Transverse colon (tissue), 4 donors: ENCODE measurements at regions not wholly inside any gene's neighbourhood (a gene's known extent, or its start where the extent isn't known, plus 50 kb on each side); places are given as distances from the start of the nearest gene placed in this dataset.
"Not testable (repeated sequence)": the region's sequence is repeated elsewhere in the genome, so short reads cannot be mapped to it uniquely, and the experiment has no call there.

Source experiments
- DNase-seq: peaks from one replicate; pipeline ENCODE4 v3.0.0-alpha.2; 2019
- H3K27ac ChIP-seq, 4 donors: fragments of 200-600 bp; sonication (generic); 2 replicates each; pipeline ENCODE4 v1.5.1; 2016 to 2018; ENCODE audit warnings: inconsistent platforms in 4 of 4
- H3K27me3 ChIP-seq: fragments of 200-600 bp; sonication (generic); 2 replicates; pipeline ENCODE4 v1.5.1; 2017; ENCODE audit warnings: inconsistent platforms
- H3K36me3 ChIP-seq, 4 donors: fragments of 200-600 bp; sonication (generic); 2 replicates each; pipeline ENCODE4 v1.5.1; 2017 to 2019; ENCODE audit warnings: inconsistent platforms in 4 of 4
- H3K4me1 ChIP-seq, 4 donors: fragments of 200-600 bp; sonication (generic); 2 replicates each; pipeline ENCODE4 v1.5.1; 2017 to 2020; ENCODE audit warnings: inconsistent platforms in 4 of 4
- H3K4me3 ChIP-seq, 4 donors: fragments of 200-600 bp; sonication (generic); 1 replicate in 1 of 4; 2 replicates in 3 of 4; pipeline versions ENCODE4 v1.5.1 to v1.6.1; 2017 to 2019; ENCODE audit warnings: inconsistent platforms in 4 of 4
- H3K9me3 ChIP-seq, 2 donors: fragments of 200-600 bp; sonication (generic); 2 replicates each; pipeline ENCODE4 v1.5.1; 2017 to 2019; ENCODE audit warnings: inconsistent platforms in 2 of 2
- EP300 ChIP-seq: sonication (generic); formaldehyde crosslinking; IDR thresholded peaks from one replicate; pipeline ENCODE4 v1.6.1; 2017; ENCODE audit warnings: antibody characterized with exemption, low read depth
- POLR2A ChIP-seq: fragments of 450-650 bp; IDR thresholded peaks from one replicate; pipeline ENCODE4 v1.6.1; 2016; ENCODE audit warnings: antibody characterized with exemption, mild to moderate bottlenecking, moderate library complexity
- POLR2AphosphoS5 ChIP-seq, 3 donors: sonication (generic); formaldehyde crosslinking; IDR thresholded peaks; one replicate each; pipeline ENCODE4 v1.6.1; 2016; ENCODE audit warnings: antibody characterized with exemption in 3 of 3
- WGBS, 2 donors: methylation state at CpG; one replicate each; pipeline ENCODE4 v1.1.5; 2018; ENCODE audit warnings: low coverage in 1 of 2; 5-methylcytosine and 5-hydroxymethylcytosine counted together
- in situ Hi-C, 4 donors: fragments of 200-750 bp; cut with MboI; loops; one replicate each; pipeline versions ENCODE4 v1.15.0 to v1.15.1; 2017; ENCODE audit warnings: low sequenced_read_pairs in 3 of 4, low pct_ligation_motif_present in 1 of 4, low pct_unique_long_range_greater_than_20kb in 1 of 4
- intact Hi-C: fragments of 100-400 bp; cut with DNase I; formaldehyde crosslinking; loops from one replicate; pipeline ENCODE4 v1.15.1; 2023; ENCODE audit warnings: low total_unique reads
- TF ChIP-seq, protein P1 (sequence below), 5 experiments: fragments of 200-600 bp in 3 of 5; fragments of 450-650 bp in 2 of 5; sonication (generic) in 3 of 5; IDR thresholded peaks; 1 replicate in 2 of 5; 2 replicates in 3 of 5; pipeline ENCODE4 v1.5.1; 2016 to 2017; ENCODE audit warnings: antibody characterized with exemption in 5 of 5, inconsistent platforms in 3 of 5, mild to moderate bottlenecking in 2 of 5, moderate library complexity in 1 of 5

DNA sequence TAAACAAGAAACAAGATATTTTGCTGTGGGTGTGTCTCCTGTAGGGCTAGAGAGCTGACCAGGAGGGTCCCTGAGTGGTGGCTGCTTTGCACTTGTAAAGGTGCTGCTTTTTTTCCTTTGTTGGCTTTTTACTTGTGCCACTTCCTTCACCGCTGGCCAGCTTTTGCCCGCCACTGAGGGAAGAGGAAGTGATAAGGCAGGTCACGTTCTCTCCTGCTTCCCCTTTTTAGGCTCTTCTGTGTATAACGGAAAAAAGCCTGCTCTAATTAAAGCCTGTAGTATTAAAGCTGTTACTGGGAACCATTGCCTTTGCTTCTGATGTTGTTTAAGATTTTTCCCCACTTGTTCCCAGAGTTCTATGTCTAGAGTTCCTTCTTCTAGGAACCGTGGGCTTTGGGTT lies 134.1 kb downstream of the RBMY1D start:
- H3K4me1 ChIP-seq, intact Hi-C loops, H3K27ac ChIP-seq, DNase-seq, H3K9me3 ChIP-seq, H3K27me3 ChIP-seq, in situ Hi-C loops, H3K4me3 ChIP-seq, H3K36me3 ChIP-seq: not testable (repeated sequence)
- no CpG with 5 or more reads among the region's 5 CpGs for WGBS, 2 donors

DNA sequence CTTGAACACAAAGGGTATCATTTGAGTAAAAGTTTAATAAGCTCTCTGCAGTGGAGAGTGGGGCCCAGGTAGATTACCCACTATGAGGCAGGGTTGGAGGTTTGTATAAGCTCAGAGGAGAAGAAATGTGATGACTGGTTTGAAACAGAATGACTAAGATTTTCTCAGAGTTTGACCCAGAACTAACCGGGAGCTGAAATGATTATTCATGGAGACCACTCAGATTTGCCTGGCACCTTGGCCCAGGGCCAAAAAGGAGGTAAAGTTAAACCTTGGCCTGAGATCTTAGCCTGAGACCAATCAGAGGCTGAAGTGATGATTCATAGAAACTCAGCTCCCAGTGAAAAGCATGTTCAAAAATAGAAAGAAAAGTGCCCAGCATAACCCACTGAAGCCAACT lies 126.5 kb downstream of the RBMY1D start:
- H3K36me3 ChIP-seq, H3K27me3 ChIP-seq, H3K9me3 ChIP-seq, in situ Hi-C loops, DNase-seq, intact Hi-C loops, H3K27ac ChIP-seq, H3K4me1 ChIP-seq, H3K4me3 ChIP-seq: not testable (repeated sequence)
- WGBS, 2 donors, result no CpG with 5 or more reads among the region's 1 CpG

DNA sequence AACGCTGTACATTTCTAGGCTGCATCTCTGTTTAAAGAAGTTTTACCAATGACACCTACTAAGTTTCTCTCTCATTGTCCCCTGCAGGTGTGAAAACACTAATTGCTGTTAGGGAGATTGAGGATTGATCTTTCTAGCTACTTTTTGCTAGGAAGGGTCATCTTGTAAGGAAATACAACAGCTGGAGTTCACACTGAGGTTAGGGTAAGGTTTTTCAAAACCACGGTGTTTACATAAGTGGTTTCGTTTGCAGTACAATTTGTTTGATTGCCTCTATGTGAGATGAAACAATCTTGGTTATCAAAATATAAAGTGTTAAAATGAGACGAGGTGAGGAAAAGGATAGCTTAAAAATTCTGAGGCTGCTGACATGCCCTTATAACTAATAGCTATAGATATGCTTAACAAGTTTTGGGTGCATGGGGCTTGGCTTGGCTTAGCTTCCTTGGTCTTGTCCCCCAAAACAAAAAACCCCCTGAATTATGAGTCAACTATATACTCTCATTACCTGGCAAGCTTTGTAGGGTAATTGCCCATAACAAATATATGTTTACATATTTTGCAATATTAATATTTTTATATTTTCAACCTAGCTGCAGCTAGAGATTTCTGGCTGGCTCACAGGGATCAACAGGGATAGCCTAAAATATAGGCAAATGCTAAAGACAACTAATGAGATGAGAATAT lies 112.0 kb downstream of the RBMY1D start:
- in situ Hi-C loops, H3K4me1 ChIP-seq, H3K27me3 ChIP-seq, H3K4me3 ChIP-seq, H3K27ac ChIP-seq, intact Hi-C loops, DNase-seq, H3K9me3 ChIP-seq, H3K36me3 ChIP-seq: not testable (repeated sequence)
- WGBS, 2 donors, result no CpG with 5 or more reads among the region's 4 CpGs

DNA sequence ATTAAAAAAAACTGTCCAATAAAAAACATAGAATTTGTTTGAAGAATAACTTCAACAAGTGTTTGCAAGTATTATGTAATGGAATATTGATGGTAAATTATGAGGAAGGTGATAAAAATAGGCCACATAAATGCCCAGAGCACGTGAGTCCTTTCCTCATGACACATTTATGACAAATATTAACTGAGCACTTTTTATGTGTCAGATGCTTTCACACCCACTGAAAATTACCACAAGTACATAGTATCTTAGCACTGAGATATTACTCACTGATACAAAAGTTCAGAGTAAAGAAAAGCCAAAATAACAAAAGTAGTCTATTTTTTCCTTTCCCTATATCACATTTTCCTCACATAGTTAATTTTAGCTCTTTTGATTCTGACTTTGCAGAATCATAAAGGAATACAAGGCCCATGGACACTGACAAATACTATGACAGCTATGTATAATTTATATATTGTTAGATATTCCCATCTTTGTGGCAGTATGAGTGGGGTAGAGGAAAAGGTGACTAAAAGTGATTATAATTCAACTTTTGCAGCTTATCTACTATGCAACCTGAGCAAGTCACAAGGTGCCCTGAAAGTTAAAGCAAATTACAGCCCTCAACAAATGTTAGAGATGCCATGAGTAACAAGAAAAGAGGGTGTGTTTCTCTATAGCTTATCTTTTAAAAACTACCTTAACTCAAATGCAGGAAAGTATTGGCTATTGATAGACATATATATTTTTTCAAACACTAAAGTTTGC lies 80.7 kb downstream of the RBMY1D start:
- TF ChIP-seq EP300 (no peak), POLR2A (no peak), POLR2AphosphoS5 (IDR thresholded peaks at IDR 0.05) (no peak)
- TF ChIP-seq, protein P1, sequence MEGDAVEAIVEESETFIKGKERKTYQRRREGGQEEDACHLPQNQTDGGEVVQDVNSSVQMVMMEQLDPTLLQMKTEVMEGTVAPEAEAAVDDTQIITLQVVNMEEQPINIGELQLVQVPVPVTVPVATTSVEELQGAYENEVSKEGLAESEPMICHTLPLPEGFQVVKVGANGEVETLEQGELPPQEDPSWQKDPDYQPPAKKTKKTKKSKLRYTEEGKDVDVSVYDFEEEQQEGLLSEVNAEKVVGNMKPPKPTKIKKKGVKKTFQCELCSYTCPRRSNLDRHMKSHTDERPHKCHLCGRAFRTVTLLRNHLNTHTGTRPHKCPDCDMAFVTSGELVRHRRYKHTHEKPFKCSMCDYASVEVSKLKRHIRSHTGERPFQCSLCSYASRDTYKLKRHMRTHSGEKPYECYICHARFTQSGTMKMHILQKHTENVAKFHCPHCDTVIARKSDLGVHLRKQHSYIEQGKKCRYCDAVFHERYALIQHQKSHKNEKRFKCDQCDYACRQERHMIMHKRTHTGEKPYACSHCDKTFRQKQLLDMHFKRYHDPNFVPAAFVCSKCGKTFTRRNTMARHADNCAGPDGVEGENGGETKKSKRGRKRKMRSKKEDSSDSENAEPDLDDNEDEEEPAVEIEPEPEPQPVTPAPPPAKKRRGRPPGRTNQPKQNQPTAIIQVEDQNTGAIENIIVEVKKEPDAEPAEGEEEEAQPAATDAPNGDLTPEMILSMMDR (IDR thresholded peaks at IDR 0.05), result no peak
- H3K27ac ChIP-seq, result no peak overlapping the region
- H3K9me3 ChIP-seq, result no peaks in the 10 kb centered on the region
- no peaks in the 10 kb centered on the region for H3K4me1 ChIP-seq
- 0% methylated on average over 1 of the region's 1 CpG; no CpG with 5 or more reads in 1 of the 2 donors for WGBS, 2 donors
- H3K4me3 ChIP-seq, result no peak overlapping the region
- H3K27me3 ChIP-seq, result no peaks in the 10 kb centered on the region
- in situ Hi-C loops, result no loop called here
- intact Hi-C loops, result no loop called here
- no peaks in the 10 kb centered on the region for H3K36me3 ChIP-seq
- DNase-seq, result no peak

DNA sequence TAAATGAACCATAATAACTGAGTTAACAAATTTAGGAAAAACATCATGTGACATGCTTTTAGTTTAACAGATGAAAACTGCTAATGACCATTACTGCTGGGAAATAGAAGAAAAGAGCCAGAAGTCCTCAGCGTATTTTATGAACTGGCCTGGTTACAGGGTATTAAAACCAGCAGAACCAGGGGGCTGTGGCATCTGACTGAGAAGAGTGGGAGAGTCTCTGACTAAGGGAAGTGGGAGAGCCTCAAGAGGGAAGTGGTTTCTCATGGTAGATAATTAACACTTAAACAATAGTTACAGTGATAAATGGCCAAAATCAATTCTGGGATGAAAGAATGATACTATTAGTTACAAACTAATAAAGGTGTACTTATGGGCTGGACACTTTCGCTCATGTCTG lies 79.8 kb downstream of the RBMY1D start:
- no peak overlapping the region for H3K27ac ChIP-seq
- H3K4me3 ChIP-seq, result no peak overlapping the region
- no peak for DNase-seq
- no peaks in the 10 kb centered on the region for H3K4me1 ChIP-seq
- H3K27me3 ChIP-seq, result no peaks in the 10 kb centered on the region
- no peaks in the 10 kb centered on the region for H3K9me3 ChIP-seq
- intact Hi-C loops, result no loop called here
- TF ChIP-seq POLR2AphosphoS5 (IDR thresholded peaks at IDR 0.05) (no peak), EP300 (no peak), POLR2A (no peak)
- TF ChIP-seq, protein P1 (IDR thresholded peaks at IDR 0.05), result no peak
- in situ Hi-C loops, result no loop called here
- H3K36me3 ChIP-seq, result no peaks in the 10 kb centered on the region
- WGBS, 2 donors, result 26% methylated on average over 2 of the region's 2 CpGs; no CpG with 5 or more reads in 1 of the 2 donors
